Stimulated activated naive CD4-positive, alpha-beta T cell (primary cell): ENCODE measurements at regions not wholly inside any gene's neighbourhood (a gene's known extent, or its start where the extent isn't known, plus 50 kb on each side); places are given as distances from the start of the nearest gene placed in this dataset.

Source experiments
- DNase-seq, 6 experiments: peaks; one replicate each; lab custom pipeline; 2025; lab: John Stamatoyannopoulos, UW

DNA sequence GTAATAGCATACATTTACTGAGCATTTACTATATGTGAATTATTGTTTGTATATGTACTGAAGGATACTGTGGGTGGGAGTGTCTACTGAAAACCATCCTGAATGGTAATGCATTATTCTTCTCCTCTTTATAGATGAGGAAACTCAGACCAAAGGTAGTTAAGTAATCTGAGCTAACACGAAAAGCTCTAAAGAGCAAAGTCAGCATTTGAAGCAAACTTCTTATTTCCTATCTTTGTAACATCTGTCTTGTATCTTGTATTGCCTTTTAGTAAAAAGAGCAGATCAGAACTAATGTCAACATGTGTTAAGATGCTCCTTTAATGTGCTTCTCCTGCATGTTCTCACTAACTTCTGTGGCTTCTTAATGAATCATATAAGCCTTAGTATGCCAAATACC lies 382.8 kb upstream of the NXPH2 start:
- DNase-seq: no peak

DNA sequence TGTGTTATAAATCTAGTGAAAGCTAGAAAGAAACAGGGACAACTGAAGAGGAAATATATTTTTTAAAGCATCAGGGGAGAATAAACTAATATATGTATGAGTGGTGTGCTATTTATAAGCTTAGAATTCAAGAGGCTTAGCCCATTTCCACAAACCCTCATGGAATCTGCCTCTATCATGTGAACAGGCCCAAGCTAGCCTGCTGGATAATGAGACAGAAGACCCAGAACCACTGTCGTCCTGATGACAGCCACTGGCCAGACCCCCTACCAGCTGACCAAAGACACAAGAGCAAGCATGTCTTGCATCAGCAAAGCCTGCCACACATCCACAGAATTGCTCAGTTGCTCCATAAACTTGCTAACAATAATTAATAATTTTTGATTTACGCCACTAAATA lies 382.3 kb upstream of the NXPH2 start:
- DNase-seq: no peak

DNA sequence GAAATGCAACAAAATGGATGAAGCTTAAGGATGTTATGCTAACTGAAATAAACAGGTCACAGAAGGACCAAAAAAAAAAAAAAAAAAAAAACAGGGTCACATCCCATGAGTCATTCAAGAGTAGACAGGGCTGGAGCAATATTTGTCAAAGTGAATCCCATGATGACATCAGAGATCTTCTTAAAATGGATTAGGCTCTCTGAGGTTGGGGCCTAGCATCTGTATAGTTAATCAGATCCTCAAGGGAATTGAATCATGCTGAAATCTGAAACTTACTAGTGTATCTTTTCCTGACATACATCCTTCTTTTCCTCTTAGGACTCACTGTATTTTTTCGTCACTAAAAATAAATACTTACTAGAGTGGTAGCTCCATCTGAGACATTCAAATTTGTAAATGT lies 380.6 kb upstream of the NXPH2 start:
- DNase-seq: no peak

DNA sequence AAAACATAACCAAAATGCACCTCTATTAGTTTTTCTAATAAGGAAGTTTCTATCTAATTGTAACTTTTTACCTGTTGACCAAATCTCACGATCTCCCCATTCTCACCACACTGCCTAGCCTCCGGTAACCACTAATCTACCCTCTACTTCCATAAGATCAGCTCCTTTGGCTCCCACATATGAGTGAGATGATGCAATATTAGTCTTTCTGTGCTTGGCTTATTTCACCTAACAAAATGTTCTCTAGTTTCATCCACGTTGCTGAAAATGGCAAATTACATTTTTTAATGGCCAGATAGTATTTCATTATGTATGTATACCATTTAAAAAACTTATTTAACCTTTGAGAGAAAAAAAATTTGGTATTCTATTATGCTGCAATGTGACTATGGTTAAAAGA lies 379.0 kb upstream of the NXPH2 start:
- DNase-seq: no peak

DNA sequence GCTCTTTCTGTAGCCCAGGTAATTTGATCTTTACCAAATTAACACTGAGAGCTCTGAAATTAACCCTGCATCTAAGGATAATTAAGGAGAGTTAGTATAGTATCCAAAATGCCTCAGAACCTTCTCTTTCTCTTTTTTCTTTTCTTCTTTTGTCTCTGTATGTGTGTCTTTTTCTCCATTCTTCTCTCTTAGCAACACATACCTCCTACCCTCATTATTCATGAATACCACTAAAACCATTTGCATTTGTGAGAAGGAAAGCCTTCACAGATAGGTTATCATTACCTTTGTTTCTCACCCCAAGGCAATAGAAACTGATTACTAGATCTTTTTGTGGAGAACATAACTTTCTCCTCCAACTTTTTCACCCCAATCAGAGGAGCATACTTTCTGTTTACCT lies 376.5 kb upstream of the NXPH2 start:
- no peak for DNase-seq

DNA sequence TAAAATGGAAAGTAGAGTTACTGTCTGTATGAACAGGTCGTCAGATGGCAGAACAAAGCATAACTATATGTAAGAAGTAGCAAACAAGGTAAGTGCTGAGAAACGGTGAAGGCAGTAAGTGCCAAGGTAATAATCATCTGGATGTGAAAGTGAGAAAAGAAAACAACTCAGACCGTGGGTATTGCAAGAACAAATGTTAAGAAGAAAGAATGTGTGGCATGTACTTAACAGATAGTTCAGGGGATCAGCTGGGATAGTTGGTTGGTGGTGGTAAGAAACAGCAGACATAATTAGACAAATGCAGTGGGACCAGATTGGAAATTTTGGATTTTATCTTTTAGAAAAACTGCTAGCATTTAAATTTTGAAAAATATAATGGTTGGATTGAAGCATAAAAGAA lies 375.8 kb upstream of the NXPH2 start:
- no peak for DNase-seq

DNA sequence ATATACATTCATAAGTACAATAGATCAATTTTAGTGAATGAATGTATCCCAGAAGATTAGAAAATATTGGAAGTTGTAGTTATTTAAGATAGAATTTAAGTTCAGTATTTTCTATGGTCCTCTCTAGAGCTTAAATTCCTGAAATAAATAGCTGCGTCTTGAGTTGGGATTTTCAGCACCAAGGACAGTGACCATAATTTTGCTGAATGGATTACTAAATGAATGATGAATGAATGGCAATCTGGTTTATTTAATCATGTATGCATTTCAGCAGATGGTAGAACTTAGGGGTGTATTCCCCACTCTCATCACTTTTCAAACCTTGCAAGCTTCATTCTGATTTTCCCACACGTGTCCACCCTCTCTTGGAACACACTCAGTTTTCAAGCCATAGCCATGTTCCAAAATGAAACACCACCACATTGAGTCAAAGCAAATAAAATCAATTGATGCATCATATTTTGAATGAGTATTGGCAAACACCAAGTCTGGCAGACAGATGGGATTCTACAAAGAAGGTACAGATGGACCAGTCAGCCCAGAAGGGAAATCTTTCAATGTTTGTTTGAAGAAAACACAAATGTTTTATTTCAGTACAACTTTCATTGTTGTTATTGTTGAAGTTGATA lies 362.2 kb upstream of the NXPH2 start:
- DNase-seq: no peak

DNA sequence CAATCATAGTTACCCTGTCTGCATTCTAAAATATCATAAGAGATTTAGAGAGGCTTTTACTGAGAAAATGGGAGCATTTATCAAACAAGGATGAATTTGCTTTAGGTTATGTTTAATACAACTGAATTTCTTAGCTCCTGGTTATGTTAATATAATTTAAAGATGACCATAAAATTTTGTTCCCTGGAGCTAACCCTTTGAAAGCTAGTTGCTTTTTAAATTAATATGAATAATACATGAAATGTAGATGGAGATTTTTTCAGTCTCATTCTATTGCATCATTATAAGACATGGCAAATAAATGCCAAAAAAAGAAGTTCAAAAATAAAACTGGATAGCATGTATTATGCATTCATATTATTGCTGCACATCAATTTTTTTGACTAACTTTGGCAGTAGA lies 344.1 kb upstream of the NXPH2 start:
- DNase-seq: no peak

DNA sequence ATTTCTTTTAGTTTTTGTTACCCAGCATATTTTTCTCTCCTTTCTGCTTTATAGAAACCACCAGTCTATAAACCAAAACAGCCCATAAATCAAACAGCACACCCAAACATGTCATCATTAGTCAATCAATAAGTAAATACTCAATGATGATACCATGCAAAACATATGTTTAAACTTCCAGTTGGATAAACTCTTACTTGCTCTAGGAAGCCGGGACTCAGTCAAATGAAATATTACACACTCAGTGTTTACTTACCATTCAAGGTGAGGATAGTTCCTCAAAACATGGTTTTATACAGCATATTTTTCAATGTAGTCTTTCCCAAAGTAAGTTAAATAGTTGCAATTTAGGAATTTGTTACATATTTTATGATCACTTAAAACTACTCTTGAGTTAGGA lies 343.6 kb upstream of the NXPH2 start:
- DNase-seq: no peak

DNA sequence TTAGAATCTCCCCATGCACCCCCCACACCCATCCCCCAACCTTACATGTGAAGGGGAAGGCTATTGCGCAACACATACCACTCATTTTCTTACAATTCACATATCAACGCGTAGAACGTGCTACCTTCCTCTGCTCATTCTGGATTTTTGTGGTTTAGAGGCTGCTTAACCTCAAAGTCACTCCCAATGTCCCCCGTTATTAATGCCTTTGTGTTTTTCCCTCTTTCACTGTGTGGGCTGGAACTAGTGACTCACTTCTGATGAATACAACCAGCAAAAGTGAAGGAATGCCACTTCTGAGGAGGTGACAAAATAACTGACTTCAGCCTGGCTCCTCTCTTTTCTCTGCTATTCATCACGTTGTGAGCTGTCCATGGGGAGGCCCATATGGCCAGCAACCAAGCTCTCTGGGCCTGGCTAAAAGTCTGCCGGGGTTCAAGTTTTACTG lies 342.5 kb upstream of the NXPH2 start:
- no peak for DNase-seq

DNA sequence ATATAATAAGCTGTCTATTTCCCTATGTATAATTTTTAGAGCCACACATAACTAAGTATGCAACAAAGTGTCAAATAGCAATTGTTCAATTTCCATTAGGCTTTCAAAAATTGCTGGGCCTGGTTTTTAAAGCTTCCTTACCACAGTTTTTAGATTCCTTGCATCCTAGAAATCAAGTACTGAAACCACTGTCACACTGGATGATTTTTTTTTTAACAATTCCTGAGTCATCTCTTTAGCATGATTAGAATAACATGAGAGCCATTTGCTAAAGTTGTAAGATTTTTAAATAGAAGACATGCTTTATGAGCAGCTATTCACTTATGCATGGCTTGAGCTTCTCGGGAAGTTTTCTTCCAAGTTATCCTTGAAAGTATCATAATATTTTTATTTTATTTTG lies 319.5 kb upstream of the NXPH2 start:
- DNase-seq: no peak

DNA sequence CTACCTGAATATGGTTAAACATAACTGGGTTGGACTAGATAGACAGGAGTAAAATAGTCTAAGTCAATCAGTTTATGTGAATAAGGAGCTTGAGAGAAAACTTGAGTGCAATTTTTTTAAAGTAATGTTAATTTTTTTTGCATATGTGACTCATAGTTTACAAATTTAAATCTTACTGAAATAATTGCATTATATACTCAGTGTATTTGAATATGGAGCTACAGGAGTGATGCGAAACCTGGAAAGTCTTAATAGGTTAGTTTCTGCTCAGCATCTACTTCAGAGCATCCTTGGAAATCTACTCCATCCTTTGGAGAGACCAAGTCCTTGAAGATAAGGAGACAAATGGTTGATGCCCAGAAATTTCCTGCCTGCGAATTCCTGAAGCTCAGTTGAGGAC lies 318.8 kb upstream of the NXPH2 start:
- no peak for DNase-seq

DNA sequence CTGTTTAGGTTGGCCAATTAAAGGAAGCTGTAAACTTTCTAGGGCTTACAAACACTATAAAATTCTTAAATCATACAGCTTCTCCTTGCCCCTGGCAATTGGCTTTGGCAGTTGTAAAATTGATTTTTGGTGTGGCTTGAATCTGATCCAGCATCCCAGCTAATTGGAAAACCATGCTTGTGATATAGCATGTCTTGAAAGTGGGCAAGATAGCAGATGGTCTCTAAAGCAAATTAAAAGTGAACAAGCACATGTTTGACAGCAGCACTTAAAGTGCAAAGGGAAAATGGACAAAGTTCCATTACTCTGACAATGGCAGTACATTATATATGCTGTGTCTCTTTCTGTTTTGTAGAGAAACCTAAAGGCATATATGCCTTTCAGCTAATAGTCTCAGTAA lies 302.9 kb upstream of the NXPH2 start:
- DNase-seq: no peak

DNA sequence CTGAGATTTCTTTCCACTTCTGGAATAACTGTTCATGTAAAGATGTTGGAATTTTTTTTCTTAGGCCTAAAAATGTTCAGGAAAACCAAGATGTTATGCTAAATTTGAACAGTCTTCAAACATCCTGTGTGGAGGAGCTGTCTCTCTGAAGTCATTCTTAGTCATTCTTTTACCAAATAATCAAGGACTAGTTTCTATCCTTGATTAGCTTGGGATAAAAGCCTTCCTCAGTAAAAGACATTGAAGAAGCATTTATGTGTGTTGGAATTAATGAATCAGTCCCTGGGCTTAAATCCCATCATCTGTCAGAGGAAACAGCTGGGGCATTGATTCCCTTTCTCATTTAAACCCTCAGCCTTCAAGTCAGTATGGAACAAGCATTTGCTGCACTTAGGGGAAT lies 300.1 kb upstream of the NXPH2 start:
- DNase-seq: no peak

DNA sequence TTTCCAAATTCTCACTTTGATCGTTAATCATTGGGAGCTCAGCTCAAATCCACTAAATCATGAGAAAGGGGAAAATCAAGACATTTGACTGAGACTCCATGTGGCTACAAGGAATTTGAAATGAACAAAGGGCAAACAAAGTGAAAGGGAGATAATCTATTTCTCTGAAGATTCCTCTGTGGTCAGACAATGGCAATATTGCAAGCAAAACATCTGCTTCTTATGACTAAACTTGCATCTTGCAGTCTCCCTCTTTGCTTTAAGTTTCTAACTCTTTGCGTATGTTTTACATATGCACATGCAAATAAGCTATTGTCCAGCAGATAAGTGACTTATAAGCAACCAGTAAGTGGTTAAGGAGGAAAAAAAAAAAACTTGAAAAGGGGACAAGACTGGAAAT lies 299.1 kb upstream of the NXPH2 start:
- no peak for DNase-seq

DNA sequence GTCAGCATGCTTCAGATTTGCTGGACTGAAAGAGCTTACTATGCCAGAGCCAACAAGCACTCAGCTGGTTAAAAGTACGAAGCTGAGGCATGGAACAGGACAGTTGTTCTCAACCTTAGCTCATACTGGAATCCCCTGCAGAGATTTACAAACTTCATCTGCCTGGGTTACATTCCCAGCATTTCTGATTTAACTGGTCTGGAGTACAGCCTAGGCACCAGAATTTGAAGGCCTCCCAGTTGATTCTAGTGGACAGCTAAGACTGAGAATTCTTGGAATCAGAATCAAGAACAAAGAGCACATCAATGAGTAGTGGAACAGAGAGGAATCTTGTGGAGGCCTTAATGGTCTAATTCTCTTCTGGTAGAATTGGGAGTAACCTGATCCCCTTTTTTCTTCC lies 298.2 kb upstream of the NXPH2 start:
- no peak for DNase-seq

DNA sequence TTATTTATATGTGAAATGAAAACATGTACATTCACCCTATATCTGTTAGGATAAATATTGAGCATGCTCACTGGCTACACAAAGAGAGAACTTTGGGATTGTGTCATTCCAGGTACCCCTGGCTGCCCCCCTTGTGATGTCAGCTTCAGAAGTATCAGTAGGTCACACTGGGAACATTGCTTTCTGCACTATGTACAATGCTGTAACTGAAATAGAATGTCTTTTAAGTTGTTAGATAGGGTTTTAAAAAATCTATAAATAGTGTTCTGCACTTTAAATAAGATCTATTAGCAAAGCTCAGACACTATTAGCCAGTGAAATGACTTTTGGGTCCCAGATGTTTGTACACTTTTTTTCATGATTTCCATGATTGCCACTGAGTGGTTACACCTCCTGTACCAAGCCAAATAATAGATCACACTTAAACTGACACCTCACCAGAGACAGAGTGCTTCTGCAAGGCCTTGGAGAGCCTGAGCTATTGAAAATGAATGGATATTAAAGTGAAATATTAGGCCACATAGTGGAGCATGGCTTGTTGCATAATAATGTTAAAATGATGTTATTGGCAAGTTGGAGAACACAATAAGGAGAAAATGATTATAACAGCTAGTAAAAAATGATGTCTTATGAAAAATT lies 297.0 kb upstream of the NXPH2 start:
- no peak for DNase-seq

DNA sequence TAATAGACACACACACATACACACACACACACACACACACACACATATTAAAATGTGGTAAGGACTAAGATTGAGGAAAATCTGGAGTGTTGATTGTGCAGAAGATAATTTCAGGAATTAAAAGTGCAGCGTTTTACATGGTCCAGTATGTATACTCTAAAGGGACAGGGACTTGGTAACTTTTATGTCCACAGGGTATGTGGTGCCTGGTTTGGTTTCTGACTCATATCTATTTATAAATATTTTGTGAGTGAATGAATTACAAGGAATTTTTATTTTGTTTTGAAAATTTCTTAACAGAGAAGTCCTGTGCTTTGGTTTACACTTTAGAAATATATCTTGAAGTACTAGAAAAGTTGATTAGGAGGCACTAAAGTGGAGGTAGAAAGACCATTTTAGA lies 287.7 kb upstream of the NXPH2 start:
- DNase-seq: no peak

DNA sequence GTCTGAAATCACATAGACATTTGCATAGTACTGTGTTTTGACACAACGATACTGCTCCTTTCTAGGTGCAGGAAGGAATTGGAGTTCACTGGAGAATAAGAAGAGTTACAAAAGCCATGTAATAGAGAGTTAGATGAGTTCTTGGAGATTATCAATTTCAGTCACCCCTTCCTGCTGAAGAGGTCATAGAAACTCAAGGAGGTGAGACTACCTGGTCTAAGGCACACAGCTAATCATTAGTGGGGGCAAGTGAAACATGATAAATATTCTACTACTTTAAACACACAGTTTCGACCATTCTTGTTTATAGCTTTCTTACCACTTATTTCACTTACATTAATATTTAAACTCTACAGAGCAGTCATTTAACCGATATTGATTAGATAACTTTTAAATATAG lies 286.9 kb upstream of the NXPH2 start:
- DNase-seq: no peak

DNA sequence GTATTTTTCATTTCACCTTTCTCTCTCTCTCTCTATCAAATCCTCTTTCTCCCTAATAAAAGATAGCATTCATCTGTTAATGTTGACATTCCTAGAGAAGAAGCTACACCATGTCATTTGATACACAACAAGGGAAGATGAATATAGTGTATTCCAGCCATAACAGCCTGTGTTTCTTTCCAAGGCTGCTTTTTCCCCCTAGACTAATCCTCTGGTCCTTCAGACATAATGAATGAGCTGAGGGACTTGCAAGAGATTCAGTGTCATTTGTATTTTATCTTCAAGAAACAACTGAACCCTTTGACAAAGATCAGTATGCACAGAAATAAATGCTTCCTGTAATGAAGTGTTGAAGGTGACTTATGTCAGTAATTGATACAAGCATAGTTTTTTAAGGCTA lies 284.0 kb upstream of the NXPH2 start:
- DNase-seq: no peak

DNA sequence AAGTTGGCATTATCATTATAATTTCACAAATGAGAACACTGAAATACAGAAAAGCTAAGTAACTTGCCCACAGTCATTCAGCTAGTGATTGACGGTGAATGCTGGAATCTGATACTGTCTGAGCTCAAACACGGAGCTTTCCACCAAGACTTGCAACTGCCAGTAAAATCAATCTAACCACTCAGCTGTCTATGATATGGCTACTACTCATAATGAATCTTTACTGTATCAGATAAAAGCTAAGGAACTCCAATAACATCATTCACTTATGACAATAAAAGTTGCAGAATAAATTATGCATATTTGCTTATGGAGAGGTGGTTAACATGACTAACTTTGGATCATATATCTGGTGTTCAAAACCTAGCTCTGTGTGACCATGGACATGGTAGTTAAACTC lies 279.4 kb upstream of the NXPH2 start:
- DNase-seq: no peak

DNA sequence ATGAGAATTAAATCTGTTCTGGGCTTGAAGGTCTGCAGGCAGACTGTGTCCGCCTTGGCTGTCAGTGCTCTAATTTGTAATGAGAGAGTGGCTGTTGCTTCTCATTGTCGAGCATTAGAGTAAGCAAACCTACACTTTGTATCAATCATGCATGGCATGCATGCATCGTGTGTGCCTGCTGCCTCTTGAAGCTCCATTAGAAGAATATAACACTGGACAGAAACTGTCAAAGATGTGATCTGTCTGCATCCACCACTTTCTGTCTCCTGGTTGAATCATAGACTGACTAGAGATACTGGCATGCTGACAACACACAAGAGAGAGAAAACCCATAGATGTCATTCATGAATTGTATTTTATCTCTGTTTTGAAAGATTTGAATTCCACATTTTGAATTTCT lies 275.0 kb upstream of the NXPH2 start:
- DNase-seq: no peak

DNA sequence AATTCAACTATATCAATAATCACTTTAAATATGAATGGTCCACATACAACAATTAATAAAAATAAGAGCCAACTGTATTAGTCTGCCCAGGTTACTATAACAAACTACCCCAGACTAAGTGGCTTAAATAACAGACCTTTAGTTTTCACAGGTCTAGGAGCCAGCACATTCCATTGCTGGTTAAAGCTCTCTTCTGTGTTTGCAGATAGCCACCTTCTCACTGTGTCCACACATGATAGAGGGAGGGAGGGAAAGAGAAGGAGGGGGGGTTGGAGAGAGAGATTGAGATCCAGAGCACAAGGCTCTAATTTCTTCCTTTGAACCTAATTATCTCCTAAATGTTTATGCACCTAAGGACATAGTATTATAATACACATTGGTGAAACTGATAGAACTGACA lies 267.8 kb upstream of the NXPH2 start:
- DNase-seq: no peak

DNA sequence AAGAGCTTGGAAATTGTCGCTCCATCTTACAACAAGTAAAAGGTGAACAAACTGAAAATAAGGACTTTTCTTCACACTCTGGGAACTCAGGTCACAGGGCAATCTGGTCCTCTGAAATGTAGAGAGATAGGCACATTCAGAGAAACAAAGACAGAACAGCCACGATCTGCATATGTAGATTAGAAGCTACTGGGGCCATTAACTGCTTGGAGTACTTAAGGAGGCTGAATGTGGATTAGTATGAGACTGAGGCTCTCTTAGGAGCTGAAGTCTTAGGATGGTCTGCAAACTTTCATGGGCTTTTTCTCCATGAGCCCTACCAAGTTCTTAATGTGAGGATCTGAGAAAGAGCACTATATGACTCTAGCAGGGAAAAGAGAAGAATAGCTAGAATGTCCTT lies 265.3 kb upstream of the NXPH2 start:
- DNase-seq: no peak
